PC-9 (cell line): ENCODE measurements at regions not wholly inside any gene's neighbourhood (a gene's known extent, or its start where the extent isn't known, plus 50 kb on each side); places are given as distances from the start of the nearest gene placed in this dataset.

ENCODE experiments used
- BruUV-seq: library from RNA; stranded (reverse); fragments of 400-500 nt; replicated peaks from 2 replicates; lab custom pipeline; 2021; lab: Mats Ljungman, UMichigan
- CTCF ChIA-PET: fragments of 300-600 bp; sonication (Branson Sonifier 250); formaldehyde crosslinking; loops from one replicate; lab custom pipeline; 2022; ENCODE audit warnings: antibody characterized with exemption; lab: Charles Lee
- POLR2A ChIA-PET: fragments of 300-600 bp; sonication (Branson Sonifier 250); formaldehyde crosslinking; loops from one replicate; lab custom pipeline; 2022; ENCODE audit warnings: antibody characterized with exemption; ENCODE audit not compliant: unreplicated experiment; lab: Charles Lee
- DNase-seq, 2 experiments: peaks; one replicate each; pipeline versions ENCODE4 v3.0.0 to v3.0.0-alpha.2; 2015 to 2022; ENCODE audit warnings: mixed read lengths in 1 of 2
- H2AFZ ChIP-seq: fragments of 200-600 bp; sonication (generic); 2 replicates; pipeline ENCODE4 v1.8.1; 2017; ENCODE audit warnings: antibody characterized with exemption
- H3F3A ChIP-seq: fragments of 200-600 bp; sonication (generic); 2 replicates; pipeline ENCODE4 v1.8.1; 2017; ENCODE audit warnings: antibody characterized with exemption, mild to moderate bottlenecking, low read depth; ENCODE audit not compliant: insufficient read depth
- H3K27ac ChIP-seq: fragments of 200-600 bp; sonication (generic); 2 replicates; pipeline ENCODE4 v1.6.1; 2016; ENCODE audit warnings: mixed run types
- H3K27me3 ChIP-seq: fragments of 200-600 bp; sonication (generic); 2 replicates; pipeline ENCODE4 v1.6.1; 2016; ENCODE audit warnings: low read depth, mixed run types; ENCODE audit not compliant: insufficient read depth
- H3K36me3 ChIP-seq: fragments of 200-600 bp; sonication (generic); 2 replicates; pipeline ENCODE4 v1.6.1; 2016; ENCODE audit warnings: low read depth, mixed run types
- H3K4me1 ChIP-seq: fragments of 200-600 bp; sonication (generic); replicated peaks from 2 replicates; pipeline ENCODE4 v1.6.1; 2016; ENCODE audit warnings: mixed run types; ENCODE audit not compliant: insufficient read depth
- H3K4me2 ChIP-seq: fragments of 200-600 bp; sonication (generic); 2 replicates; pipeline ENCODE4 v1.6.1; 2017; ENCODE audit warnings: mixed run types
- H3K4me3 ChIP-seq: fragments of 200-600 bp; sonication (generic); 2 replicates; pipeline ENCODE4 v1.6.1; 2016; ENCODE audit warnings: mixed run types
- H3K79me2 ChIP-seq: fragments of 200-600 bp; sonication (generic); 2 replicates; pipeline ENCODE4 v1.6.1; 2017; ENCODE audit warnings: low read depth, mixed run types
- H3K9me2 ChIP-seq: fragments of 200-600 bp; sonication (generic); 2 replicates; pipeline ENCODE4 v1.8.1; 2017; ENCODE audit warnings: mild to moderate bottlenecking; ENCODE audit not compliant: insufficient read depth
- H3K9me3 ChIP-seq: fragments of 200-600 bp; sonication (generic); 2 replicates; pipeline ENCODE4 v1.8.1; 2016; ENCODE audit warnings: low read depth; ENCODE audit not compliant: insufficient read depth
- H4K20me1 ChIP-seq: fragments of 200-600 bp; sonication (generic); 2 replicates; pipeline ENCODE4 v1.8.1; 2017; ENCODE audit not compliant: insufficient read depth
- EZH2 ChIP-seq: fragments of 200-600 bp; sonication (generic); IDR thresholded peaks from 2 replicates; pipeline ENCODE4 v1.8.0; 2017; ENCODE audit warnings: antibody characterized with exemption, low read depth
- intact Hi-C: fragments of 100-400 bp; cut with micrococcal nuclease; formaldehyde crosslinking; loops from one replicate; pipeline ENCODE4 v1.10.0; 2022; ENCODE audit not compliant: unreplicated experiment
- TF ChIP-seq, protein P1 (sequence below): fragments of 200-600 bp; sonication (generic); conservative IDR thresholded peaks from 2 replicates; pipeline ENCODE4 v1.6.1; 2017; ENCODE audit warnings: mixed run types, antibody characterized with exemption, mild to moderate bottlenecking, moderate library complexity

DNA sequence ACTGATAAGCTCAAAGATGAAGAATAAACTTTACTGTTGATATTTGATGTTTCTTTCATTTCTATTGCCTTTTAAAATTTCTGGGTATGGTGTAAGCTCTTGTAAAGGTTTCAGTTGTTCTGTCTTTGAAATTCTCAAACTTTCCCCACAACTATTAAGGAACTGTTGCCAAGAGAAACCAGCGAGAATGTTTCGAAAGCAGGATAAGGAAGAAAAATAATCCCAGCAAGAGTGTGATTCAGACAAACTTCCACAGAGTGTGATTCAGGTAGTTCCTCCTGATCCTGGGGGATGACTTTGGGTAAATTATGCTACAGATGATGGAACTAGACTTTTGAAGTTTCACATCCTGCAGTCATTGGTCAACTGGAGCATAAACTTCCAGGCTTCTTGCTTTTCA is 632.0 kb downstream of the NSUN3 start:
- DNase-seq = no peak
- Histone ChIP-seq H3K4me3 (no peak overlapping the region), H3F3A (no peaks in the 10 kb centered on the region), H3K9me3 (no peaks in the 10 kb centered on the region), H3K27me3 (no peaks in the 10 kb centered on the region), H3K27ac (no peak overlapping the region), H2AFZ (no peak overlapping the region), H3K9me2 (no peaks in the 10 kb centered on the region), H3K4me1 (no peaks in the 10 kb centered on the region), H3K79me2 (no peaks in the 10 kb centered on the region), H4K20me1 (no peaks in the 10 kb centered on the region), H3K36me3 (no peaks in the 10 kb centered on the region), H3K4me2 (no peak overlapping the region)
- ChIA-PET CTCF (no interaction called here), POLR2A (no interaction called here)
- no peak for TF ChIP-seq EZH2
- TF ChIP-seq, protein P1, sequence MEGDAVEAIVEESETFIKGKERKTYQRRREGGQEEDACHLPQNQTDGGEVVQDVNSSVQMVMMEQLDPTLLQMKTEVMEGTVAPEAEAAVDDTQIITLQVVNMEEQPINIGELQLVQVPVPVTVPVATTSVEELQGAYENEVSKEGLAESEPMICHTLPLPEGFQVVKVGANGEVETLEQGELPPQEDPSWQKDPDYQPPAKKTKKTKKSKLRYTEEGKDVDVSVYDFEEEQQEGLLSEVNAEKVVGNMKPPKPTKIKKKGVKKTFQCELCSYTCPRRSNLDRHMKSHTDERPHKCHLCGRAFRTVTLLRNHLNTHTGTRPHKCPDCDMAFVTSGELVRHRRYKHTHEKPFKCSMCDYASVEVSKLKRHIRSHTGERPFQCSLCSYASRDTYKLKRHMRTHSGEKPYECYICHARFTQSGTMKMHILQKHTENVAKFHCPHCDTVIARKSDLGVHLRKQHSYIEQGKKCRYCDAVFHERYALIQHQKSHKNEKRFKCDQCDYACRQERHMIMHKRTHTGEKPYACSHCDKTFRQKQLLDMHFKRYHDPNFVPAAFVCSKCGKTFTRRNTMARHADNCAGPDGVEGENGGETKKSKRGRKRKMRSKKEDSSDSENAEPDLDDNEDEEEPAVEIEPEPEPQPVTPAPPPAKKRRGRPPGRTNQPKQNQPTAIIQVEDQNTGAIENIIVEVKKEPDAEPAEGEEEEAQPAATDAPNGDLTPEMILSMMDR = no peak
- intact Hi-C loops = no loop called here
- BruUV-seq = no TSS peak

DNA sequence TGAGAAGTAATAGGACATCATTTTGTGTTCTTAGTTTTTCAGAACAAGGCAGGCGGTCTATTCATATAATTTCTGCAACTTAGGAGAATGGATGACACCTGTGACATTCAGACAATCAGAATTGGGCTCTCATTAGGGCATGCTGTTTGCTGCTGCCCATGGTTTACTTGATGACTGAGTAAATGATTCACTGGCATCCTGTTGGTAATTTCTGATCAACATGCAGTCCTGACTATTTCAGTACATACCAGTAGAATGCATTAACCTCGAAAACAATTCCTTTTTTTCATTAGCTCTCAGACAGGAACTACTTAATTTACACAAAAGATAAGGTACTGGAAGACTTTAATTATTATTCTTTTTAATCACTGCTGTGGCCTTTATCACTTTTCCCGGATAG is 641.6 kb downstream of the NSUN3 start:
- H2AFZ ChIP-seq = no peak overlapping the region
- no peaks in the 10 kb centered on the region for H3K27me3 ChIP-seq
- H3K4me2 ChIP-seq = no peak overlapping the region
- no peaks in the 10 kb centered on the region for H3K9me3 ChIP-seq
- BruUV-seq = no TSS peak
- H3K9me2 ChIP-seq = no peaks in the 10 kb centered on the region
- no peaks in the 10 kb centered on the region for H3K4me1 ChIP-seq
- no peak overlapping the region for H3K4me3 ChIP-seq
- no peaks in the 10 kb centered on the region for H3F3A ChIP-seq
- H3K27ac ChIP-seq = no peak overlapping the region
- TF ChIP-seq EZH2 = no peak
- TF ChIP-seq, protein P1 = no peak
- no peak for DNase-seq
- H3K79me2 ChIP-seq = no peaks in the 10 kb centered on the region
- ChIA-PET CTCF (no interaction called here), POLR2A (no interaction called here)
- H4K20me1 ChIP-seq = no peaks in the 10 kb centered on the region
- H3K36me3 ChIP-seq = no peaks in the 10 kb centered on the region
- intact Hi-C loops = no loop called here

DNA sequence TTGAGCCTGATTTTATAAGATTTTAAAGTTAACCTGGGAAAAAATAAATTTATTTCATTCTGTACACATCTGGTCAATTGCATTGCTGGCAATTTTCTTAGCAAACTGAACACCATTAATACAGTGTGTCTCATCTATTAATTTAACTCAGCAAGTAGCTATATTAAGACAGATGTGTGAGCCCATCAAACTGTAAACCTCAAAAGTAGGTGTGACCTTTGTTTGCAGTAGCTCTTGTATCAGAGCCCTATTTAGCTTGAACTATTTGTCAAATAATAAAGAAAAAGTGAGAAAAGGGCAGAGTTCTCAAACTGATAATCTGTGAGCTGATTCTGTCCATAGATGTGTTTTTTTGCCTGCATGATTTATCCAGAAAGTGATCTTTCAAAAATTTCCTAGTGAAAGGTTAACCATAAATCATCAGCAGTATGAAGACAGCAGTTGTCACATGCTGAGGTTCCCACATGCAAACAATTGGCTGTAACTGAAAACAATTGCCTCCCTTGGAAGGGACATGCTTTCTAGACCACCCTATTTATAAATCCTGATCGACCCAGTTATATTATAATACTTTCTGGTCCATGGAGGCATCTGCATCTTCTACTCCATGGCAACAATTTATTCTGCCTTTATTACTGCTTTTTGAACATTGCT is 646.5 kb downstream of the NSUN3 start:
- no peaks in the 10 kb centered on the region for H3K36me3 ChIP-seq
- no peak overlapping the region for H2AFZ ChIP-seq
- H3K4me2 ChIP-seq = no peak overlapping the region
- H3K9me2 ChIP-seq = no peaks in the 10 kb centered on the region
- no peaks in the 10 kb centered on the region for H3K79me2 ChIP-seq
- H3K4me3 ChIP-seq = no peak overlapping the region
- no peaks in the 10 kb centered on the region for H3K4me1 ChIP-seq
- intact Hi-C loops = no loop called here
- H3K27ac ChIP-seq = no peak overlapping the region
- ChIA-PET CTCF (no interaction called here), POLR2A (no interaction called here)
- H3K27me3 ChIP-seq = no peaks in the 10 kb centered on the region
- H3F3A ChIP-seq = no peaks in the 10 kb centered on the region
- no peak for TF ChIP-seq EZH2
- TF ChIP-seq, protein P1 = no peak
- no peak for DNase-seq
- no peaks in the 10 kb centered on the region for H4K20me1 ChIP-seq
- no TSS peak for BruUV-seq
- no peaks in the 10 kb centered on the region for H3K9me3 ChIP-seq
